Central memory CD8-positive, alpha-beta T cell (primary cell): ENCODE measurements at regions not wholly inside any gene's neighbourhood (a gene's known extent, or its start where the extent isn't known, plus 50 kb on each side); places are given as distances from the start of the nearest gene placed in this dataset.

ENCODE experiments used
- ATAC-seq: fragments of 150-1000 bp; cut with Tn5 transposase; replicated peaks from 2 replicates; pipeline ENCODE4 v1.10.0; 2022; ENCODE audit warnings: mild to moderate bottlenecking, moderate FRiP score, moderate number of reproducible peaks; ENCODE audit not compliant: poor library complexity, severe bottlenecking; ENCODE audit errors: extremely low read depth
- DNase-seq, 2 donors: peaks; one replicate each; pipeline ENCODE4 v3.0.0; 2021; ENCODE audit warnings: low spot score in 2 of 2
- H3K27ac Mint-ChIP-seq: one replicate; pipeline ENCODE4 v1.8.0; 2022; ENCODE audit warnings: low read depth, mild to moderate bottlenecking, moderate library complexity, mixed read lengths
- H3K27me3 Mint-ChIP-seq: one replicate; pipeline ENCODE4 v1.8.0; 2022; ENCODE audit warnings: mixed read lengths
- H3K36me3 Mint-ChIP-seq: one replicate; pipeline ENCODE4 v1.8.0; 2022; ENCODE audit warnings: mild to moderate bottlenecking, moderate library complexity, mixed read lengths; ENCODE audit not compliant: insufficient read depth
- H3K4me1 Mint-ChIP-seq: one replicate; pipeline ENCODE4 v1.8.0; 2022; ENCODE audit warnings: mixed read lengths
- H3K4me3 Mint-ChIP-seq: one replicate; pipeline ENCODE4 v1.8.0; 2022; ENCODE audit warnings: mild to moderate bottlenecking, moderate library complexity, mixed read lengths
- H3K9me3 Mint-ChIP-seq: one replicate; pipeline ENCODE4 v1.8.0; 2022; ENCODE audit warnings: mixed read lengths

- Mint-ChIP-seq H3K4me1 (no peaks in the 10 kb centered on the region), H3K9me3 (peaks cover 14% of the 10 kb centered on the region), H3K36me3 (peaks cover 2% of the 10 kb centered on the region), H3K27me3 (peaks cover 41% of the 10 kb centered on the region), H3K4me3 (no peak overlapping the region), H3K27ac (no peak overlapping the region)
- no peak for ATAC-seq
- DNase-seq: no peak
Measured at GRCh38 chr20:57927376-57927775, 217.6 kb upstream of the PMEPA1 start.

GRCh38 chr20:57922706-57923105 is 212.9 kb upstream of the PMEPA1 start:
- no peak for DNase-seq
- H3K4me1 Mint-ChIP-seq: no peaks in the 10 kb centered on the region
- H3K27ac Mint-ChIP-seq: no peak overlapping the region
- peaks cover 39% of the 10 kb centered on the region for H3K27me3 Mint-ChIP-seq
- H3K36me3 Mint-ChIP-seq: peaks cover 2% of the 10 kb centered on the region
- H3K4me3 Mint-ChIP-seq: no peak overlapping the region
- no peak for ATAC-seq
- H3K9me3 Mint-ChIP-seq: peaks cover 6% of the 10 kb centered on the region

DNA sequence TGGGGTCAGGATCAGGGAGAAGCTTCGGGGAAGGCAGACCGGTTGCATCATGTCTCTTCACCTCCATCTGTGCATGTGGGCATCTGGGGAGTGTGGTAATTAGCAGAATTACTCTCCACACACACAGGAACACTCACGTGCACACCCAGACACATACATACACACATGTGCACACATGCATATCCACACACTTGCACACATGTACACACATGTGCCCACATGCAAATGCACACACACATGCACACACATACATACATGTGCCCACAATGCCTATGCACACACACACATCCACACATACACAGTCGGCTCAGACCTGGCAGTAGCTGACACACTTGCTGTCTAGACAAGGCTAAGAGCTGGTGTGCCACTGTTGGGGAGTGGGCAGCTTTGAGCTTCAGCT is 212.3 kb upstream of the PMEPA1 start:
- Mint-ChIP-seq H3K36me3 (peaks cover 2% of the 10 kb centered on the region), H3K4me1 (no peaks in the 10 kb centered on the region), H3K27me3 (peaks cover 34% of the 10 kb centered on the region), H3K4me3 (no peak overlapping the region), H3K9me3 (peaks cover 6% of the 10 kb centered on the region), H3K27ac (no peak overlapping the region)
- no peak for DNase-seq
- no peak for ATAC-seq

DNA sequence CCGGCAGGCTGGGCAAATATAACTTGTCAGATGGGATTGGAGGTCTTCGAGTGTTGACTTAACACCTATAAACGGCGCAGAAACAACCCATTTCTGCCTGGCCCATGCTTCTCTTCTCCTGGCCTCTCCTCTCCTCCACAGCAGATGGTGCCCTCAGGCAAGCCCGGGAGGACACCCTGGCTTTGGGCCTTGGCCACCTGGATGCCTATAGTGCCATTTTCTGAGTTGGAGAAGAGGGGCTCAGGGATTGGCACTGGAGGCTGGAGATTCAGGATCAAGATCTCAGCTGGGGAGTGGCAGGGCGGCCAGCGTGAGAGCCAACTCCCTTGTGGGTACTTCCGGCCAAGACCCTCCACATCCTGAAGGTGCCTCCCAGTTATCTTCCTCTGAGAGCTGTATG is 211.9 kb upstream of the PMEPA1 start:
- H3K27ac Mint-ChIP-seq: no peak overlapping the region
- peaks cover 2% of the 10 kb centered on the region for H3K36me3 Mint-ChIP-seq
- H3K4me1 Mint-ChIP-seq: no peaks in the 10 kb centered on the region
- no peak for DNase-seq
- peaks cover 32% of the 10 kb centered on the region for H3K27me3 Mint-ChIP-seq
- no peak for ATAC-seq
- H3K4me3 Mint-ChIP-seq: no peak overlapping the region
- peaks cover 6% of the 10 kb centered on the region for H3K9me3 Mint-ChIP-seq

- Mint-ChIP-seq H3K9me3 (peaks cover 6% of the 10 kb centered on the region), H3K27ac (no peak overlapping the region), H3K36me3 (peaks cover 2% of the 10 kb centered on the region), H3K27me3 (peaks cover 32% of the 10 kb centered on the region), H3K4me3 (no peak overlapping the region), H3K4me1 (no peaks in the 10 kb centered on the region)
- DNase-seq (no peak), ATAC-seq (no peak)
Measured at GRCh38 chr20:57920971-57921370, 211.2 kb upstream of the PMEPA1 start.

GRCh38 chr20:57919049-57919448 is 209.2 kb upstream of the PMEPA1 start:
- H3K4me1 Mint-ChIP-seq: no peaks in the 10 kb centered on the region
- H3K4me3 Mint-ChIP-seq: no peak overlapping the region
- ATAC-seq (no peak), DNase-seq (no peak)
- no peaks in the 10 kb centered on the region for H3K36me3 Mint-ChIP-seq
- no peaks in the 10 kb centered on the region for H3K9me3 Mint-ChIP-seq
- H3K27me3 Mint-ChIP-seq: peaks cover 30% of the 10 kb centered on the region
- H3K27ac Mint-ChIP-seq: no peak overlapping the region

GRCh38 chr20:57918551-57918950 is 208.7 kb upstream of the PMEPA1 start:
- no peaks in the 10 kb centered on the region for H3K4me1 Mint-ChIP-seq
- ATAC-seq (no peak), DNase-seq (no peak)
- H3K4me3 Mint-ChIP-seq: no peak overlapping the region
- H3K36me3 Mint-ChIP-seq: no peaks in the 10 kb centered on the region
- H3K9me3 Mint-ChIP-seq: no peaks in the 10 kb centered on the region
- H3K27me3 Mint-ChIP-seq: peaks cover 30% of the 10 kb centered on the region
- no peak overlapping the region for H3K27ac Mint-ChIP-seq

- ATAC-seq (no peak), DNase-seq (no peak)
- no peak overlapping the region for H3K27ac Mint-ChIP-seq
- no peak overlapping the region for H3K4me3 Mint-ChIP-seq
- H3K4me1 Mint-ChIP-seq: no peaks in the 10 kb centered on the region
- peaks cover 51% of the 10 kb centered on the region for H3K27me3 Mint-ChIP-seq
- H3K36me3 Mint-ChIP-seq: no peaks in the 10 kb centered on the region
- no peaks in the 10 kb centered on the region for H3K9me3 Mint-ChIP-seq
Measured at GRCh38 chr20:57914205-57914604, 204.4 kb upstream of the PMEPA1 start.

DNA sequence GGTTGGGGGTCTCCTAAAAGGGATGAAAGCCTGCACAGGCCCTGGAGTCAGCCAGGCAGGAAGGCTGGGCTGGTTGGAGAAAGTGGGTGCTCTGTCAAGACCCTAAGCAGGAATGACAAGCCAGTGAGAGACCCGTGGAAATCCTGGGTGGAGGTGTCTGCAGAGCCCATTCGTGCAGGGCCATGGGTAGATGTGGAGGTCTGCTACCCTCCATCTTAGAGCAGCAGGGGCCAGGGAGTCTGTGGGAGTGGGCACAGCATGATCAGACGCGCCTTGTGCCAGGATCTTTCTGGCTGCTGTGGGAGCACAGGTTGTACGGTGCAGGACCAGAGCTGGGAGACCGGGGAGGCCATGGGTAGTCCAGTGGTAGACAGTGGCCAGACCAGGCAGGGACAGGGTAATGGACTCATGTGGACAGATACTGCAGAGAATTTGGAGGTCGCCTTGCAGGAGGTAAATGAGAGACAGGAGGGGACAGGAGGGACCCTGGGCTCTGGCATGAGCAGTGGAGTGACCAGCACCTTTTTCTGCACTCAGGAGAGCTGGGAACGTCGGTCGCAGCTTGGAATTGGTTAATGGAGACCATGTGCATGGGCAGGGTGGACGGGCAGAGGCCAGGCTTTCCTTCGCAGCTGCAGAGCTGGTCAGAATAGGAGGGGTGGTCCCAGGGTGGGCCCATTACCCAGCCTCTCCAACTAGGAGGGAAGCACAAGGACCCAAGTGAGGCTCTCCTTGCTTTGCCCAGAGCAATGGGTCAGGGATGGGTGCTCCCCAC is 203.5 kb upstream of the PMEPA1 start:
- peaks cover 52% of the 10 kb centered on the region for H3K27me3 Mint-ChIP-seq
- ATAC-seq (no peak), DNase-seq (no peak)
- H3K9me3 Mint-ChIP-seq: no peaks in the 10 kb centered on the region
- no peaks in the 10 kb centered on the region for H3K4me1 Mint-ChIP-seq
- no peak overlapping the region for H3K4me3 Mint-ChIP-seq
- H3K36me3 Mint-ChIP-seq: no peaks in the 10 kb centered on the region
- no peak overlapping the region for H3K27ac Mint-ChIP-seq

GRCh38 chr20:57912227-57912582 is 202.4 kb upstream of the PMEPA1 start:
- no peaks in the 10 kb centered on the region for H3K9me3 Mint-ChIP-seq
- H3K4me1 Mint-ChIP-seq: no peaks in the 10 kb centered on the region
- peaks cover 64% of the 10 kb centered on the region for H3K27me3 Mint-ChIP-seq
- ATAC-seq: no peak
- no peak overlapping the region for H3K4me3 Mint-ChIP-seq
- no peaks in the 10 kb centered on the region for H3K36me3 Mint-ChIP-seq
- no peak for DNase-seq
- H3K27ac Mint-ChIP-seq: no peak overlapping the region

DNA sequence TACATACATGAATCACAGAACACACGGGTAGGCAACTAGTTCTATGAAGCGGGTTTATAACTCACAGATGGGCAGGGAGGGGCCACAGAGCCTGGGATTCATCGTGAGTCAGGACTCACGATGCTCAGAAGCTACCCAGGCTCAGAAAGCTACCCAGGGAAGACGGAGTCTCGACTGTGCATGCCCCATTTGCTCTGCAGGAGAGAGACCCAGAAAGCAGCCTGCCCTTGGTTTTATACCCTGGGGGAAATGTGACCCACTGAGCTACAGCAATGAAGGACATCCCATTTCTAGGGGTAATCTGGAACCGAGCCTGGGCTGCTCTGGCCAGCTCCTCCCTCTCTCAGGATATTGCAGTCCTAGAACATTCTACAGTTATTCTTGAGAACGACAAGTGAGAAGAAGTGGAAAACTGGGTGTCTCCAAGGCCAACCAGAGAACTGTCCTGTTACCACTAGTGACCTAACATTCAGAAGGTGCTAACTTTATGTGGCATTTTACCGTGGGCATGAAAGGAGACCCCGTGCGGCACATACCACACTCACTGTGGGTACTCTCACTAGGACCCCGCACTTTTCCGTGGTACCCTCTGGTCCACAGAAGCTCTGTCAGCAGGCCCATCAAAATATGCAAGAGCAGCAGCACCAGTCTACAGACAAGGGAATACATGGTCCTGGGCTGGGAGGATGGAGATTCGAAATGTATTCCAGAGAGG is 201.9 kb upstream of the PMEPA1 start:
- Mint-ChIP-seq H3K27me3 (peaks cover 64% of the 10 kb centered on the region), H3K4me1 (no peaks in the 10 kb centered on the region), H3K9me3 (no peaks in the 10 kb centered on the region)

DNA sequence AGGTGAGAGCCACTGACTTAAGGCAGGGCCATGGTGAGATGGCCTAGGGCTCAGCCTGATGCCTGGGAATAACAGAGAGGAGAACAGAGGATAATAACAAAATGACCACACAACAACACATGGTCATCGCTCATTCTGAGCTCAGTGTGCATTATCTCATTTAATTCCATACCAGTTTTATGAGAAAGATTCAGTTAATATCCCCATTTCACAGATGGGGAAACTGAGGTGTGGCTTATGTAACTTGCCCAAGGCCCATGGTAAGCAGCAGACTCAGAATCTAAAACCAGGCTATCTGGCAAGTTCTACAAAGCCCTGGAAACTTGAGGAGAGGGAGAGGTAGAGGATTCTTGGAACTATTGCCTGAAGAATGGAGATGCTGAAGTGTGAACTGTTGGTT is 200.9 kb upstream of the PMEPA1 start:
- Mint-ChIP-seq H3K27ac (no peak overlapping the region), H3K9me3 (no peaks in the 10 kb centered on the region), H3K4me1 (no peaks in the 10 kb centered on the region), H3K4me3 (no peak overlapping the region), H3K36me3 (no peaks in the 10 kb centered on the region), H3K27me3 (peaks cover 73% of the 10 kb centered on the region)
- ATAC-seq (no peak), DNase-seq (no peak)

More for the DNA sequence above, 201.9 kb upstream of the PMEPA1 start:
- no peak for DNase-seq
- H3K27ac Mint-ChIP-seq: no peak overlapping the region
- no peak overlapping the region for H3K4me3 Mint-ChIP-seq
- H3K36me3 Mint-ChIP-seq: no peaks in the 10 kb centered on the region
- ATAC-seq: no peak

- no peaks in the 10 kb centered on the region for H3K36me3 Mint-ChIP-seq
- H3K9me3 Mint-ChIP-seq: no peaks in the 10 kb centered on the region
- H3K27me3 Mint-ChIP-seq: peaks cover 82% of the 10 kb centered on the region
- no peak for DNase-seq
- H3K4me1 Mint-ChIP-seq: no peaks in the 10 kb centered on the region
- ATAC-seq: no peak
- H3K4me3 Mint-ChIP-seq: no peak overlapping the region
- H3K27ac Mint-ChIP-seq: no peak overlapping the region
Measured at GRCh38 chr20:57909763-57910331, 200.0 kb upstream of the PMEPA1 start.
